WI38 (cell line): ENCODE measurements at regions not wholly inside any gene's neighbourhood (a gene's known extent, or its start where the extent isn't known, plus 50 kb on each side); places are given as distances from the start of the nearest gene placed in this dataset.
"Not testable (repeated sequence)": the region's sequence is repeated elsewhere in the genome, so short reads cannot be mapped to it uniquely, and the experiment has no call there.

Experiments
- H3K4me3 ChIP-seq: 2 replicates; pipeline ENCODE4 v1.5.1; 2011; ENCODE audit warnings: low read depth, mild to moderate bottlenecking, control low read depth, low read length
- TF ChIP-seq, protein P1 (sequence below): IDR thresholded peaks from 2 replicates; pipeline ENCODE4 v1.5.1; 2012; ENCODE audit warnings: low read depth, mild to moderate bottlenecking, control low read depth, low read length

DNA sequence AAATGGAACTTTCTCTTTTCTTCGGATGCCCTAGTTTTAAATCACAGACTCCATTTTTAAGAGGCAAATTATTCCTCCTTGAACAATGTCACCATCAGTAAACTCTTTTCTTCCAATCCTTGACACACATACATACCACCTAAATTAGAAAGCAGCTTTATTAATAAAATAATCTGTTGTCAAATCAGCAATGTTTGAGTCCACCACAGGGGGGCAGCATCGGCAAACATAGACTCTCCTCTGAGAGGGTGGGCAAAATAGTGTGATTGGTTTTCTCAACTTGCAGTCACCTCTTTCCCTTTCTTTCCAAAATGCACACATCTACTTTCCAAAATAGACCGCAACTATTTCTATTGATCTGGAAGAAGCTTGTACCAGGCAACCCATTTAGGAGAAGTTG is 438.4 kb upstream of the OR4E1 start:
- no peak overlapping the region for H3K4me3 ChIP-seq
- TF ChIP-seq, protein P1, sequence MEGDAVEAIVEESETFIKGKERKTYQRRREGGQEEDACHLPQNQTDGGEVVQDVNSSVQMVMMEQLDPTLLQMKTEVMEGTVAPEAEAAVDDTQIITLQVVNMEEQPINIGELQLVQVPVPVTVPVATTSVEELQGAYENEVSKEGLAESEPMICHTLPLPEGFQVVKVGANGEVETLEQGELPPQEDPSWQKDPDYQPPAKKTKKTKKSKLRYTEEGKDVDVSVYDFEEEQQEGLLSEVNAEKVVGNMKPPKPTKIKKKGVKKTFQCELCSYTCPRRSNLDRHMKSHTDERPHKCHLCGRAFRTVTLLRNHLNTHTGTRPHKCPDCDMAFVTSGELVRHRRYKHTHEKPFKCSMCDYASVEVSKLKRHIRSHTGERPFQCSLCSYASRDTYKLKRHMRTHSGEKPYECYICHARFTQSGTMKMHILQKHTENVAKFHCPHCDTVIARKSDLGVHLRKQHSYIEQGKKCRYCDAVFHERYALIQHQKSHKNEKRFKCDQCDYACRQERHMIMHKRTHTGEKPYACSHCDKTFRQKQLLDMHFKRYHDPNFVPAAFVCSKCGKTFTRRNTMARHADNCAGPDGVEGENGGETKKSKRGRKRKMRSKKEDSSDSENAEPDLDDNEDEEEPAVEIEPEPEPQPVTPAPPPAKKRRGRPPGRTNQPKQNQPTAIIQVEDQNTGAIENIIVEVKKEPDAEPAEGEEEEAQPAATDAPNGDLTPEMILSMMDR, result peak; percentile 59

DNA sequence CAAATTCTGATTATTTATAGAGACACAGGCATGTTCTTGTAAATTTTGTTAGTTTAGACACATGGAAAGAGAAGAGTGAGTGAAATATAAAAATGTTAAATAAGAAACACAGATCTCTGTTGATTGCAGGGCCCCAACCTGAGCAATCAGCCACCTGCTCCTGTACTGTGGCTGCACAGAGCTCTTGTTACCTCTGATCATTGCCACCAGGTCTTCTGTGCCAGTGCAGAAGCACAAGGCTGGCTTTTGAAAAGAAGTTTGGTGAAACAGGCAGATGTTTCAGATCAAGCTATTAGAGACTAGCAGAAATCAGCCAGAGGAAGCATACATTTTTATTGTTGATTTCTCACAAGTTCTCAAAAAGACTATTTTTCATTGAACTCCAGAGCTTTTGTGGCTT is 434.1 kb upstream of the OR4E1 start:
- no peak overlapping the region for H3K4me3 ChIP-seq
- TF ChIP-seq, protein P1, result no peak

DNA sequence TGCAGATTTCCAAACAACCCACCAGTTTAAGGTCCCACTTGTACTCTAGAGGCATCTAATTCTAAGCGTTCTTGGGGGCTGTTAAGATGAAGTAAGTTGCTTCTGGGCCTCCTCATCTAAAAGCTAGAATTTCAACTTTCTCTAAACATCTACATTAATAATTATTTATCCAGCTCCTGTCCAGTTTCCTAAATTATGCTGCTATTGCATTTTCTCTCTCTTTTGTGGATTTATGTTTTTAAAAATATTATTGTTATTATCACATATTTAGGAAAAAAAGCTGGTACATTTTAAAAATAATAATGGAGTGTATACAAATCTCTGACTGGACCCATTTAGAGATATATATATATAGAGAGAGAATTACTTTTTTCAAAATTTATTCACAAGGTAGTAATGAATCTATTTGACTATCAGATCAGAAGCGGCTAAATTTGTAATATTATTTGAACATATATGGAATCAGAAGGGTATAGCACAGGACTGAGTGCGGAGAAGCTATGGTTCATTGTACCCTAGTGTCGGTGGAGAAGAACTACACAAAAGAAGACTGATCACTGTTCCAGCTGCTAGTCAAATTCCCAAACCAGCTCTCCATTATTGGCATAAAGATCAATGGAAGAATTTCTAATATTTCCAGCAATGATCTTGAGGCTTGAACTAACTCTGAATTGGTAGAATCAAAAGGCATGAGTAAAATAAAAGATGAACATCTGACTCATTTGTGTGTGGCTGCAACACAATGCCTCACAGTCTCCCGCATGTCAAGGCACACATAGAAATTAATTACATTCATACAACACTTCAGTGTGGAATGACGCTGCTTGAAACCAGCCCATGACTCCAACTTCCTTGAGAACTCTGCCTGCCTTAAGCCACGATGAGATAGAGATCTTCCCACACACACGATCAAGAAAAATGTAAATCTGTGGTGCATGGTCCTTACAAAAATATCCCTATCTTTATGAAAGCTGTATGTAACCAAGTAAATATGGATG is 433.4 kb upstream of the OR4E1 start:
- TF ChIP-seq, protein P1, result no peak
- H3K4me3 ChIP-seq, result no peak overlapping the region

DNA sequence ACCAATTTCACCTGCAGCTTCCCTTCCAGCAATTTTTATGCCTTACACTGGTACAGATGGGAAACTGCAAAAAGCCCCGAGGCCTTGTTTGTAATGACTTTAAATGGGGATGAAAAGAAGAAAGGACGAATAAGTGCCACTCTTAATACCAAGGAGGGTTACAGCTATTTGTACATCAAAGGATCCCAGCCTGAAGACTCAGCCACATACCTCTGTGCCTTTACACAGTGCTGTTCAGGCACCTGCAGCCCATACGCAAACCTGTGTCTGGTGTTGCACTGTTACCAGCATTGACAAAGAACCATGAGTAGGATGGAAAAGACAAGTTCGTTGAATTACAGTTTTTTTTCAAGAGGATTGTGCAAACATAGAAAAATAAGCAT is 432.0 kb upstream of the OR4E1 start:
- H3K4me3 ChIP-seq, result no peak overlapping the region
- TF ChIP-seq, protein P1, result no peak

DNA sequence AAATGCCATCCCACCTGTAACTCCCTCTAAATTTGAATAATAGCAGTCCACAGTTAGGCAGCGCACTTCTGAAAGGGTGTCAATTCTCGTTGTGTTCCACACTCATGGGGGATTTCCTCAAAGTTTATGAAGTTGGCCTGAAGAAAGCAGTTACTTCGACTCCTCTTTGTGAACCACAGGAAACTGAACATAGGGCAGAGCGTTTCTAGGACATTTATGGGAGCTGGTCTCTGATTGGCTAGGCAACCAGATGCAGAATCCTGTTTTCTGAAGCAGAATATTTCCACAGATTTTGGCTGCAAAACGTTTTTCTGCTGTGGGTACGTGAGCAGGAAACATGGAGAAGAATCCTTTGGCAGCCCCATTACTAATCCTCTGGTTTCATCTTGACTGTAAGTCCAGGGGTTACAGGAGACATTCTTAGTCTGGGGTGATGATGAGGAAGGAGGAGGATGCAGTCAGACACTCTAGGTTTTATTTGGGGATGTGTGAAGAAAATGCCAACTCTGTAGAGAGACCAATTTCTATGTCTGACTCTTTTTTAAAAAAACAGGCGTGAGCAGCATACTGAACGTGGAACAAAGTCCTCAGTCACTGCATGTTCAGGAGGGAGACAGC is 431.5 kb upstream of the OR4E1 start:
- TF ChIP-seq, protein P1, result no peak
- H3K4me3 ChIP-seq, result no peak overlapping the region

DNA sequence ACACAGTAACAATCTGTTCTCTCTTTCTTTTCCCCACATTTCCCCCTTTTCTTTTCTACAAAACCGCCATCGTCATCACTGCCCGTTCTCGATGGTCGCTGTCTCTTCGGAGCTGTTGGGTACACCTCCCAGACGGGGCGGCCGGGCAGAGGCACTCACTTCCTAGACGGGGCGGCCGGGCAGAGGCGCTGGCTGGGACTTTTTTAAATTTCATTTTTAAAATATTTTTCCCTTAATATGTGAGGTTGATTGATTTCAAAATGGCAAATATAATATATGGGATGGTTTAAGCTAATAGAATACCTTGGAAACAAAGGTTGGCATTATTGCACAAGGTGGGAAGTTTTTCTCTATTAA is 427.1 kb upstream of the OR4E1 start:
- not testable (repeated sequence) for H3K4me3 ChIP-seq

GRCh38 chr14:22099942-22100763 is 426.5 kb upstream of the OR4E1 start:
- TF ChIP-seq, protein P1, result peak; percentile 11; the same call in 1 of the 2 replicates
- H3K4me3 ChIP-seq, result no peak overlapping the region
